UCSD-AML1 (cell line): ENCODE measurements at regions not wholly inside any gene's neighbourhood (a gene's known extent, or its start where the extent isn't known, plus 50 kb on each side); places are given as distances from the start of the nearest gene placed in this dataset.

Experiments
- DNase-seq: peaks from one replicate; lab custom pipeline; 2025; ENCODE audit not compliant: unreplicated experiment; lab: John Stamatoyannopoulos, UW

DNA sequence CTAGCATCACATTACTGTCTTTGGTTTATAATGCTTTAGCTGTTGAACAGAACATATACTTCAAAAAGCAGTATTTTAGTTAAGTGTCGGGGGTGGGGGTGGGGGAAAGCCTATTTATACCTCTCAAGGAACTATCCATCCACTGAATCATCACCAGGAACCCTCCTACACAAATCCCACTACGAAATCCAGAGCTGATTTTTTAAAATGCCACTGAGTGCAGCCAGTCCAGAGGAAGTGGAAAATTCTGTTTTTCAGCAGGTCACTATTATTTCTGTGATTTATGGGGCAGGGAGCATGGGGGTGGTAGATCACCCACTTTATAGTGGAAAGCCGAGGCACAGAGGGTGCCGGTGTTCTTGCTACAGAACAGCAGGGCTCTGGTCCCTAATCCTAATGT lies 284.1 kb downstream of the SOX9 start:
- DNase-seq = no peak

DNA sequence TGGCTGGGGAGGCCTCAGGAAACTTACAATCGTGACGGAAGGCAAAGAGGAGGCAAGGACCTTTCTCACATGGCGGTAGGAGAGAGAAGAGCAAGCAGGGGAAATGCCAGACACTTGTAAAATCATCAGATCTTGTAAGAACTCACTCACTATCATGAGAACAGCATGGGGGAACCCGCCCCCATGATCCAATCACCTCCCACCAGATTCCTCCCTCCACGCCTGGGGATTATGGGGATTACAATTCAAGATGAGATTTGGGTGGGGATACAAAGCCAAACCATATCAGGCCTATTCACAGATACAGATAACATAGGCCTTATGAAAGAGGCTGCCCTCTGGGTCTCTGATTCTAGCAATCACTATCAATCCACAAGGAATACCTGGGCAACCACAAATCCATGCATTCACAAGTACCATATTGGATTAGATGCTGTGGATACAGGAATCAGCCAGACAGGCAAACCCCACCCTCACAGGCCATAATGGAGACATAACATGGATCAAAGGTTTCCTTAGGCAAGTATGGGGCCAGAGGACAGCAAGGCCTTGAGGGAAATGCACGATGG lies 284.9 kb downstream of the SOX9 start:
- no peak for DNase-seq

DNA sequence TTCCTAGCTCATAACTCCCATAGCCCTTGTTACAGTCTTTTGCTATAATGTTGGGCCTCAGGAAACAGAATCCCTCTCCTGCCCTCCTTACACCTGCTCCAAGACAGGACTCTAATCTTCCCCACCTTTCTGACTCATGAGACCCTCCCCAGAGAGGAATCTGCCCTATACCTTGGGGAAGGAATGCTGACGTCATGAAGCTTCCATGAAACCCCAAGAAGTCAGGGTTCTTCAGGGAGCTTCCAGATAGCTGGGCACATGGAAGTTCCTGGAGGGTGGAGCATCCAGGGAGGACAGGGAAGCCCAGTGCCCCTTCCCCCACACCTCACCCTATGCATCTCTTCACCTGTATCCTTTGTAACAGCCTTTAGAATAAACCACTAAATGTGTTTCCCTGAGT lies 285.7 kb downstream of the SOX9 start:
- DNase-seq = no peak

DNA sequence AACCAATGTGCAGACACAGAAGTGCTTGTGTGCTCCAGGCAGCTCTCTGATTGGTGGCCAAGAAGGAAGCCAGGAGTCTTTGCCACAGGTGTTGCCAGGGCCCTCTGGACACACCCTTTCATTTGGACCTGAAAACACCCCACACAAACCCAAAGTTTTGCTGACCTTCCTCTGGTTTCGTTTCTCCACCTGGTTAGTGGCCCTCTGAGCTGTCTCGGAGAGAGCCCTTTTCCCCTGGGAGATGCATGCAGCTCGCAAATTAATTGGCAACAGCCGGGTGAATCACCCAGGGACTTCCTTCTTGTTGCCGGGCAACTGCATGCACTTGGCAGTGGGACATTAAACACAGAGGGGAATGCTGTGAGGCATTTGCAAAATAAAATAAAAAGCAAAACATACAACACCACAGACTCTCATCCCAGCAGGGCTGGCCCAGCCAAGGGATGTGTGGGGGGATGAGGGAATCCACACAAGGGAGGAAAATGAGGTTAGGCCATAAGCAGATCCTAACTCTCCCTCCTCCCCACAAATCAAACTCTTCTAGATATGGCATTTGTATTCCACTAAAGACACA lies 286.6 kb downstream of the SOX9 start:
- no peak for DNase-seq

DNA sequence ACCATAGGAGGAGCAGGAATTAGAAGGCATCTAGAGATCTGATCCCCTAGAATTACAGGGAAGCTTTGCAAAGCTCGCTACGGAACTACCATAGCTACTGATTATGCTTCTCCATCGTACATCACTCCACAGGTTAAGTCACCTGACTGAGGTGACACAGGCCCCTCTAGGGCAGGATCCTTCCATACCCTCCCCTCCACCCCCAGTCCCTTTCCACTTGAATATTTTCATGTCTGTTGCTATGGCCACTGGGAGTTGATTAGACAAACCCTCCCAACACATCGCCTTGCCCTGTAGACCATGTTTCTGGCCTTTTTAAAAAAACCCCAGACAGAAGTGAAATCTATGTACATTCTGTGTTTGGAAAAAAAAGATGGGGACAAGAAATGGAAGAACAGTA lies 287.1 kb downstream of the SOX9 start:
- no peak for DNase-seq

DNA sequence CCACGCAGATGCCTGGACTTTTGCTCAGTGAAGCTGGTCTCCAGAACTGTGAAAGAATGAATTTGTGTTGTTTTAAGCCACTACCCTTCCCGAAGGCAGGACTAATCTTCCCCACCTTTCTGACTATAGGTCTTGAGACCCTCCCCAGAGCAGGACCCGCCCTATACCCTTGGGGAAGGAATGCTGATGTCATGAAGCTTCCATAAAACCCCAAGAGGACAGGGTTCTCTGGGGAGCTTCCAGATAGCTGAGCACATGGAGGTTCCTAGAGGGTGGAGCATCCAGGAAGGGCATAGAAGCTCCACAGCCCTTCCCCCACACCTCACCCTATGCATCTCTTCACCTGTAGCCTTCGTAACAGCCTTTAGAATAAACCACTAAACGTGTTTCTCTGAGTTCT lies 287.8 kb downstream of the SOX9 start:
- no peak for DNase-seq

DNA sequence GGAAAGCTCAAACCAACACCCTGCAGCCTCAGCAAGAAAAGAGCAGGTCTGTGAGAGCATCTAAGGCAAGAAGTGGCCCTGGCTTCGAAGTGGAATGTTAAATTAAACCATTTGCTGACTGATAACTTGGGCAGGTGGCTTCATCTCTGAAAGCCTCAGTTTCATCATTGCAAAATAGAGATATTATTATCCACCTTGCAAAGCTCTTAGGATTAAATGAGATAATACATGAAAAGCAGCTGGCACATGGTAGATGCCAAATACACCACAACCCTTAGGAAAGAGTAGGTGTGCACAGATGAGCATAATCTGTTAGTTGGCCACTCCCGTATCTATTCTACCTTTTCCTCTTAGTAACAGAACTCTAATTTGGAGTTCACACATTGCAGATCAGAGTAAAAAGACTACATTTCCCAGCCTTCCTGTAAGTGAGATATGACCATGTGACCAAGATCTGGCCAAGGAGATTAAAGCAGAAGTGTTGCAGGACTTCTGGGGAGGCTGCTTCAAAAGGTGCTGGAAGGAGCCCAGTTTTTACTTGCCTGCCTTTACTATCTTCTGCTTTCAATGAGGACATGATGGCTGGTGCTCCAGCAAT lies 288.7 kb downstream of the SOX9 start:
- no peak for DNase-seq

DNA sequence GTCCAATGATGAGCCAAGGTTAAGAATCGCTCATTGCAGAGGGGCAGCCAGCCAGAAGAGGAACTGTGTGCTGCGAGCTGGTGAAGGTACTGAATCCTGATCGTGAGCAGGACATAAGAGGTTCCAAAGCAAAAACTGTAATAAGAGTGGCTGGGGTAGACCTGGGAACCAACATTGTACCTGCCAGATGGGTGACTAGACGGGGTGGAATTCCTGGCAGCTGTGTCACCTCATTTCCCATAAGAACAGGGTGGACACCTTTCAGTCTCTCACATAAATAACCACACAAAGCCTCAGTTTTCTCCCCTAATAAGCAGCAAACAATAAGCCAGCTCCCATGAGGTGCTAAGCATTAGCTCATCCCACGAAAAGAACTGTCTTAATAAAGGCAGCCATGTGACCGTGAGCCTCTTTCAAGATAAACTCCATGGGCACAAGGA lies 290.3 kb downstream of the SOX9 start:
- DNase-seq = no peak

DNA sequence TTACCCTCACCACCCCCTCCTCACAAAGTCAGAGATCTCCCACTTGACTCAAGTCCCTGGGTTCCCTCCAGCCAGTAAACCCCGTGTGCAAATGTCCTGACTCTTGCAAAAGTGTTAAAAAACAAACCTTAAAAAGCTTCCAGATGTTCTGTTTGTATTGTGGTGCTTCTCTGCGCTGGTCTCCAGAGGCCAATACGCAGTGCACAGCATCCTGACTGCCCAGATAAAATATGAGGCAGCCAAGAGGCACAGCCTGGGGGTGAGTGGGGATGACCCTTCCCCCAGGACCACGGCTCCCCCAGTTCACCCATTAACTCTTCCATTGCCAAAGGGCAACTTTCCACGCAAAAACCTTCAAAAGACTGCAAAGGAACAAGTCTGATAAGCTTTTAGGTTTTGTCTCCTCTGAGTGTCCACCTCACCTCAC lies 291.8 kb downstream of the SOX9 start:
- no peak for DNase-seq

DNA sequence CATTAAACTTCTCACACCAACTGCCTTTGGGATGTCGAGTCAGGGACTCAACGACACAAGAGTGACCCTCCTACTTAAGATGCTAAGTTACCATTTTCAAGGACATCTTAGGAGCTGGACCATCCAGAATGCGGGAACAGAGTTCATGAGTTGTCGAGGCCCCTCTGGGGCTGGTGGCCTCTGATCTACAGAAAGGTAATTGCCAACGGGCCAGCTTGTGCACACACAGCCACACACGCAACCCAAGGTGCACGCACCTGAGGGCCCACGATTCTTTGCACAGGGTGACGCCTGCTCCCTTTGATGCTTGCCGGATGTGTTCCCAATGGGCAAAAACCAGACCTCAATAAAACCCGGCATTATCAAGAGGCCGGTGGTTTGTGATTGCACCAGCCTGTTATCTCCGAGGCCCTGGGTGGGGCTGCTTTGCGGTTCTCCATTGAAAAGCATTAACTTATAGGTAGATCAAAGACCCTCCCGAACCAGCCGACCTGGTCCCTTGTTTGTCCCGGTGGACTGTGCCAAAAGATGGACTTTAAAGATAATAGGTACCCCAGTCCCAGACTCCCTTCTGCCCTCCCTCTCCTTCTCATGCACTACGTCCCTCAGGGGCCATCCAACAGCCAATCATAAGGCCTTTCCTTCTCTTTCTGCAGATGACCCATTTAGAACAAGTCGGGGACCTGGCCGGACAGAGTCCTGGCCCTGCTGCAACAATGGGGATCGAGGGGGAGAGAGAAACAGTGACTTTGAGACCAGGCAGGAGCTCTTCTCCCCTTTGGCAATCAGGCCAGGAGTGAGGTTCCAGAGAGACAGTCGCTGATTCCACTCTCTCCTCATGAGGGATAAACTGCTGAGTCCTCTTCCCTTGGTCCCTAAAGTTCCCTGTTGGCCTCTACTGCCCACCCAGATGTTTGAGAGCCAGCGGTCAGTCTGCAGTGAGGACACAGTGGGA lies 292.5 kb downstream of the SOX9 start:
- DNase-seq = no peak

DNA sequence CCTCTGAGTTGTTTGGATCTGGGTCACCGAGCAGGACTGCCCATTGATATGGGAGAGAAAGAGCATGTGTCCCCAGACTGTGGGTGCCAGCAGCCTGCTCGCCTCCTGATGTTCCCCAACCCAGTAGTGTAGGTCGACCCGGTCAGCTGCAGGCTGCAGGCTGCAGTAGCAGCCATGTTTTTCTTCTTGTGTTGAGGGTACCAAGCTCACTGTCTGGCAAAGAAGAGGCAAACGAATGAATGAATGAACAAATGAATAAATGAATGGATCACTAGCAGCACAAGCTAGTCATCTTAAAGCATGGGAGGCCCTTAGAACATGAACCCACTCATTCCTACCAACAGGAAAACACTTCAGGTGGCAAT lies 293.2 kb downstream of the SOX9 start:
- no peak for DNase-seq

DNA sequence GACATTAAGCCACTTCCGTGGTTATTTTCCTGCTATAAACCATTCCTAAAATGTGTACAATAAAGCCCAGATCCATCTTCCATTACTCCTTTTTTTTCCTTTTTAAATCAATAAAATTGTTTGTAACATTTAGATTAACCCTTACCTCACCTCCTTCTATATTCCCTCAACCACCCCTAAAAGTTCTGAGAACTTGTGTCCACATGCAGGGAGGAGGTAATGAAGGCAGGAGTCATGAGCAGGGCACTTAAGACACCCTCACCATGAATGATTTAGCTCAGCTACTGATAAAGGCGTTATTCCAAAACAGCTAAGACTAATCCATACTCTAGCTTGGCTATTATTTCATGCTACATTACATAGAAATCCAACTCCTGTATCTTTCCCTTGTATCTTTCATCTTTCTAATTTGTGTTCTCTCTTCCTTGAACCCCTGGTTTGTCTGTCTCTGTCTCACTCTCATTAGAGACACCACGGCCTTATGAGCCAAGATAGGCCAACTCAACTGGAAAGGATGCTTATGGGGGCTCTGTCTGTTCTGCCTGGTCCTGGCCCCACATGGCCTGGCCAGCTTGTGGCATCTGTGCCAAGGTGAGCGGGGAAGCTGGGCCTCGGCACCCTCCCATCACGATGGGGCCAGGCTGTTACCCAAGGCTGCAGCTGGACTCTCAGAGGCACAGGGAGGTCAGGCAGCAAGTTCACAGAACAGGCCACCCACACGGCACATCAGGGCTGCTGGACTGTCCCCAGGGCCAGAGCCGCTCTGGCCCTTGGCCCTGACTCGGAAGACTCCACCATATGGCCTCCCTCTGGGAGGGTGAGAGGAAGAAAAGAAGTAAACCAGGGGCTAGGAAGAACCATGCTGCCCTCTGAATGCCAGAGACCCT lies 294.4 kb downstream of the SOX9 start:
- no peak for DNase-seq

DNA sequence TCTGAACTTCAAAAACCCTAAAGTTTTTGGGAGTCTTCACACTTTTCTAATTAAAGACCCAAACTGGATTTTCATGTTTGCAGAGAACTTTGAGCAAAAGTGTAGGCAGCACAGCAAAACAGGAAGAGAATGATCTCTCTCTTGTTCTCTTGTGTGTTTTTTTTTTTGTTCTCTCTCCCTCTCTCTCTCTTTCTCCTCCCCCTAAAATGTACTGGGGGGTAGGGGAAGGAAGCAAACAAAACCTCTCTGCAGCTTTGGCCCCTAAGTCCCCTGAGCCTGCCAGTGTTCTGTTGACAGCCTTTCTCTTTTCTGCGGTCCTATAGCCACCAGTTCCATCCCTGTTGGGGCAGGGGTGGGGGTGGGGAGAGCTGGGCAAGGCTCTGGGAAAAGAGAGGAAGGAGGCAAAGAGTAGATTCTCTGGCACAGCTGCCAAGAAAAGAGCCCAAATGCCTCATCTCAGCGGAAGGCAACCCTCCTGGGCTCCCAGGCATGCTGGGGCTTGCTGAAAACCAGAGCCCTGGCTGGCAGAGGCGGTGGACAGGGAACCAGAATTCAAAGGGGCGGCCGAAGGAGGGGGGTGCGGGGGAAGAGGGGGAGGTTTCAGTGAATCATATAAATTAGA lies 295.3 kb downstream of the SOX9 start:
- peak; percentile 35 for DNase-seq

DNA sequence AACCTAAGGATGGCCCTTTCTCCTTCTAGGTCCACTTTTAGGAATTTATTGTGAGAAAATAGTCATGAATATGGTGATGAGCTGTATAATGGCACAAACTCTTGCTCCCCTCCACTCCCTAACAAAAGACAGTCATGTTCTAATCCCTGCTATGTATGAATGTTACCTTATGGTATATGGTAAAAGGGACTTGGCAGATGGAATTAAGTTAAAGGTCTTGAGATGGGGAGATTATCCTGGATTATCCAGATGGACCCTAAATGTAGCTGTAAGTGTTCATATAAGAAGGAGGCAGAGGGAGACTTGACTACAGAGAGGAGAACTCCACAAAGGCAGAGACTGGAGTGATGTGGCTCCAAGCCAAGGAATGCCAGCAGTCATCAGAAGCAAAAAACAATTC lies 296.1 kb downstream of the SOX9 start:
- no peak for DNase-seq

DNA sequence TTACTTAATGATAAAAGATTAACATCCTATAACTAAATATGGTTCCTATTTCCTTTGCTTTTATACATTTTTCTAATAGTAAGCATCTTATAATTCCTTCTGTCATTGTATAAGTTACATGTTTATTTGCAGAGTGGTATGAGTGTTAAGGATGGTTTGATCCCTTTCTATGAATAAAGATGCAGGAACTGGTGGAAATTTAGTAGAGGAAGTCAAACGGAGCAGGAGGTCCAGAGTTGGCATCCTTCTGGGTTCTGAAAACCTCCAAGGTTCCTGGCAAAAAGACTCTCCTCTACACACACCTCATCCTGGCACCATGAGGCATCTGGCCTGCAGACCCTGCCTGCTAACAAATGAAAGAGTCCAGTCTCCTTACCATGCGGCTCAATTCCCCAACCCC lies 296.8 kb downstream of the SOX9 start:
- DNase-seq = no peak

DNA sequence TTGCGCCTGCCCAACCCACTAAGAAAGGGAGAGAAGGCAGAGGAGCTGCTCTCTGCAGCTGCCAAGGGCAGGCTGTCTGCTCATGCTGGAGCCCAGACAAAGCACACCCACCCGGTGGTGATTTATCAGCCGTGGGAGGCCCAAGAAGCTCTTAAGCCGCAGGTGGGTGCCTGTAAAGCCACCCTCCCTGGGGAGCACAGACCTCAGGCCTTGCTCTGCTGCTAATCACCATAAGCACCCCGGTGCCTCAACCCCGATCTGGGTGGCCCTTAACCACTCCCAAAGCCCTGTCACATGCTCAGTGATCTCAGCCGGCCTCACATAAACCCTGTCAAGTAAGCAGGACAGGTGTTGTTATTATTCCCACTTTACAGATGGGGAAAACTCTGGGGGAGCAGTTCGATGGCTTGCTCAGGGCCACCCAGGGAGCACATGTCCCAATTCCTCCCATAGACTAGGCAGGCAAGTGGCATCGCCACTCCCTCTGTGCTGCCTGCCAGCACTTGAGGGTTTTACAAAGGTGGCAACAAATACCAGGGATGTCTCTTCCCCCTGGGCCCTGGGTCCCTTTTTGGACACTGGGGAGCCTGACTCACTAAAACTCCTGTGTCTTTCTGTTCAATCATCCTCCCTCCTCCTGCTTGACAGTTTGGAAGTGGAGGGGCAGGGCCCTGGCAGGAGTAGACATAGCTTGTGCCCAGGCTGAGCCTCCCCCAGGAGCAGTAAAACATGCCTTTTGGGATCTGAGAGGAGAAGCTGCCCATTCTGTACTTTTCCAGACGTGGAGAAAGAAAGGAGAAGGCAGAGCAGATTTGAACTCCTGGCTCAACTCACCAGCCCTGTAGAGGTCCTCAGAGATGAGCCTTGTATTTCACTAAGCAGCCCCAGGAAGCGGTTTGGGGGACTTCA lies 299.3 kb downstream of the SOX9 start:
- DNase-seq = no peak

DNA sequence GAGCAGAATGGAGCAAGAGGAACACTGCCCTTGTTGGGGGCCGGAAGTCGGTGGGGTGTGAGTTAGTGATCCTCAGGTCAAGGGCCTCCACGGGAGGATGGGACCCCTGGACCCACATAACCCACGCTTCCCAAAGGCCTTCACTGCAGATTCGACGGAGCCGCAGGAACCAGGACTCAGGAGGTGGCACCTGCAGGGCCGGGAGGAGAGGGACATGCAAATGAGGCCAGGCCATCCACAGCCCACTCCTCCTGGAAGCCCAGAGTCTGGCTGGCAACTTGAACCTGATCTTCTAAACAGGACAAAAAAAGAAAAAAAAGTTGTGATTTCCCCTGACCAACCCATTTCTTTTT lies 299.9 kb downstream of the SOX9 start:
- DNase-seq = no peak

DNA sequence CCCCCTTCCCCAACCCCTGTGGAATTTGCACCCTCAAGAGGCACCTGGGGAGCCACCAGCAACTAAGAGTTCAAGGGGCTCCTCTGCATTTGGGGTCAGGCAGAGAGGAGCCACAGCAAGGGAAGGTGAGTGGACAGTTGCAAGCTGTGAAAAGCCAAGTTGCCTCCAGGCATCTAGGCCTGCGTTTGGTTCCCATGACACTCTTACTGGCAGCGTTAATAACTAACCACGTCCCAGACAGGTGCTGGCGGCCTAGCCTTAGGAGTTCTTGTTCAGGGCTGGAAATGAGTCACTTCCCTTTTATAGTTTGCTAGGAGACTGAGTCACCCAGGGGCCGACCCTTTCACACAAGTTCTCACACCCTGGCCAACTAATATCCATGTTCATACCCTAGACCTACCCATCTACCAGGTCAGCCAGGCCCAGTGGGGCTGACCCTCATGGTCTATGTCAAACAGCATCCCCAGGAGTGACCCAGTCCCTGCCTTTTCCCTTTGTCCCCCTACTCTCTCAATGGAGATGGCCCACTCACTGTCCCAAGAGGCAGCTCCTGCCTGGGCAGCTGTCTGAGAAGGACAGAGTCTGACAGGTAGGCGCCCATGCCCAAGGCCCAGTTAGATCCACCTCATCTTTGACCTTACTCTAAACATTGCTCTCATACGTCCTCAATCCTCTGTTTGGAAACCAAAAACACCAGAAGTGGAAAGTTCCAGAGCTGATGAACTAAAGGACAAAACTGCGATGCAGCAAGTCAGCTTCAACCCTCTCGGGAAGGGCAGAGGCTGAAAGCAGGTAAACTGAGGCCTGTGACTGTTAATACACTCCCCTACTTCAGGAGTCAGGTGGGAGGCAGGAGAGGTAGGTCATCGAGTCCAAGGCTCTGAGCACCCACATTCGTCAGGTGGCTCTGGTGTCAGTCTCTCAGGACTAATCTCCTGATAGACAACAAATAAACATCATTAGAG lies 300.6 kb downstream of the SOX9 start:
- peak; percentile 45 for DNase-seq

DNA sequence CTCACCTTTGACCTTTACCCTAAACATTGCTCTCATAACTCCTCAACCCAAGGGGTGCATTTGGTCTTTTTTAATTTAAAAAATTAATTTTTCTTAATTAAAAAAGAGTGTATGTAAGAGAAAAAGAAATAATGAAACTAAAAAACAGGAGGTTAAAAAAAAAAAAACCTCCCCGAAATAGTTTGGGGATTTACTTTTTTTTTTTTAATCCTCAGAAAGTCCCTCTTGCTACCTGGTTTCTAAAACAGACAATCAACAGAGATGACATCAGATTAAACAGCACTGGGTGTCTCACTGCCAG lies 301.3 kb downstream of the SOX9 start:
- DNase-seq = no peak
